PC-3 (cell line): ENCODE measurements at regions not wholly inside any gene's neighbourhood (a gene's known extent, or its start where the extent isn't known, plus 50 kb on each side); places are given as distances from the start of the nearest gene placed in this dataset.

Experiments
- EZH2 ChIP-seq: fragments of 300-600 bp; sonication (generic); IDR thresholded peaks from one replicate; pipeline ENCODE4 v1.6.1; 2017; ENCODE audit warnings: antibody characterized with exemption, mild to moderate bottlenecking, low read length; ENCODE audit not compliant: unreplicated experiment
- EZH2phosphoT487 ChIP-seq: fragments of 300-600 bp; sonication (generic); IDR thresholded peaks from 2 replicates; pipeline ENCODE4 v1.6.1; 2018; ENCODE audit warnings: mild to moderate bottlenecking, antibody characterized with exemption, low read length, borderline replicate concordance
- TF ChIP-seq, protein P1 (sequence below): fragments of 300-600 bp; sonication (generic); conservative IDR thresholded peaks from 2 replicates; pipeline ENCODE4 v1.5.1; 2017; ENCODE audit warnings: antibody characterized with exemption, low read depth, mild to moderate bottlenecking, low read length

DNA sequence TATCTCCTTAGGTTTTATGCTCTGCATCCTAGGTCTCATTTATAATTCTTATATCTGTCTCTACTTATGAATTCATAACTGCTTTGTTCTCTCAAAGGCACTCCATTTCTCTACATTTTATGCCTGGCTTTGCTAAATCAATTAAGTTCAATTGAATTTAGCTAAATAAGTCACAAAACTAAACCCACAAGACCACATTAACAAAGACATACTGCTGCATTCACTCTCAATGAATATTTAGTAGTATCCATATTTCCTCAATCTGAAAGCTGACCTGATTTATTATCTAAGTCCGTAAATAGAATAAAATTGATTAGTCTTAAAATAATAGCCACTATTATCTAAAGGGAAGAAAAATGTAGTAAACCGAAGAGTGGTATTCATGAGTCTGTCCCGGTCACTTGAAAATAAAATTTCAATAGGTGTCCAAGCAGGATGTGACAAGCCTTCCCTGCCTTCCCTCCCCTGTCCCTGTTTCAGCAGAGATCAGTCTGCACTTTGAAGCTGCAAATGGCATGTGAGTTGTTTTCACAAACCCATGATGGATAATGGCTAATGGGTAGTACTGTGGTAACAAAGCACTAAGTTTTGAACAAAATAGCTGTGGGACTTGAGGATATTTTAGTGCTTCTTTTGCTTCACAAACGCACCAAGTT, 295.0 kb upstream of the NCAM2 start:
- TF ChIP-seq, protein P1, sequence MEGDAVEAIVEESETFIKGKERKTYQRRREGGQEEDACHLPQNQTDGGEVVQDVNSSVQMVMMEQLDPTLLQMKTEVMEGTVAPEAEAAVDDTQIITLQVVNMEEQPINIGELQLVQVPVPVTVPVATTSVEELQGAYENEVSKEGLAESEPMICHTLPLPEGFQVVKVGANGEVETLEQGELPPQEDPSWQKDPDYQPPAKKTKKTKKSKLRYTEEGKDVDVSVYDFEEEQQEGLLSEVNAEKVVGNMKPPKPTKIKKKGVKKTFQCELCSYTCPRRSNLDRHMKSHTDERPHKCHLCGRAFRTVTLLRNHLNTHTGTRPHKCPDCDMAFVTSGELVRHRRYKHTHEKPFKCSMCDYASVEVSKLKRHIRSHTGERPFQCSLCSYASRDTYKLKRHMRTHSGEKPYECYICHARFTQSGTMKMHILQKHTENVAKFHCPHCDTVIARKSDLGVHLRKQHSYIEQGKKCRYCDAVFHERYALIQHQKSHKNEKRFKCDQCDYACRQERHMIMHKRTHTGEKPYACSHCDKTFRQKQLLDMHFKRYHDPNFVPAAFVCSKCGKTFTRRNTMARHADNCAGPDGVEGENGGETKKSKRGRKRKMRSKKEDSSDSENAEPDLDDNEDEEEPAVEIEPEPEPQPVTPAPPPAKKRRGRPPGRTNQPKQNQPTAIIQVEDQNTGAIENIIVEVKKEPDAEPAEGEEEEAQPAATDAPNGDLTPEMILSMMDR, result no peak
- TF ChIP-seq EZH2, result no peak
- no peak for TF ChIP-seq EZH2phosphoT487
